ENCODE measurements at regions not wholly inside any gene's neighbourhood (a gene's known extent, or its start where the extent isn't known, plus 50 kb on each side); places are given as distances from the start of the nearest gene placed in this dataset.
A peak's percentile ranks its signal among the peaks of the same experiment; 100 is the strongest.

DNA sequence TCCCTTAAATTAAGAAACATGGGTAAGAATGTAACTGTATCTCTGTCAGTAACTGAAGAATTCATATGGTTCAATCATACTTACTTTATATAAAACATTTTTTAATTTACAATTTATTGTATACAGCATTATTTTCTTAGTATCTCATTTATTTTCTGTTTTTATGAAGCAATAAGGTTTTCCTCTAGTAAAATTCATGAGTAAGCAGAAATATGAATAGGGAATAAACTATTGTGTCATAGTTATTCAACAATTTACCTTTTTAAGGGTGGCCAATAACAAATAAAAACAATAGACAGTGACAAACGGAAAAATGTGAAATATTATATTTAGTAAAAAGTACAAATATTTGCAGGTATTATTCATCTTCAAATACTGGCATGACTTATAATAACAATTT is 624.4 kb downstream of the TECRL start:
- FAIRE-seq = no peak
- no peak for DNase-seq
- no peak overlapping the region for H3K27ac ChIP-seq (ENCODE audit: low read depth in 1 of 3, low read length in 2 of 3)
- H3K4me1 ChIP-seq (ENCODE audit: control insufficient read depth in 3 of 3, insufficient read depth in 2 of 3, low read depth in 1 of 3, low read length in 2 of 3) = no peaks in the 10 kb centered on the region
- WGBS, 3 donors = 0 to 69% (median 10%) methylated on average over 1 of the region's 1 CpG
- H3K27me3 ChIP-seq (ENCODE audit: control insufficient read depth in 3 of 3, insufficient read depth in 3 of 3, low read length in 3 of 3) = no peaks in the 10 kb centered on the region
- no peak overlapping the region for H3K4me3 ChIP-seq (ENCODE audit: low read depth in 1 of 3, low read length in 3 of 3)
- H3K9me3 ChIP-seq (ENCODE audit: control insufficient read depth in 2 of 2, insufficient read depth in 1 of 2, low read depth in 1 of 2, low read length in 1 of 2) = no peaks in the 10 kb centered on the region
- H3K36me3 ChIP-seq (ENCODE audit: control insufficient read depth in 3 of 3, insufficient read depth in 2 of 3, low read depth in 1 of 3, low read length in 3 of 3) = no peaks in the 10 kb centered on the region

DNA sequence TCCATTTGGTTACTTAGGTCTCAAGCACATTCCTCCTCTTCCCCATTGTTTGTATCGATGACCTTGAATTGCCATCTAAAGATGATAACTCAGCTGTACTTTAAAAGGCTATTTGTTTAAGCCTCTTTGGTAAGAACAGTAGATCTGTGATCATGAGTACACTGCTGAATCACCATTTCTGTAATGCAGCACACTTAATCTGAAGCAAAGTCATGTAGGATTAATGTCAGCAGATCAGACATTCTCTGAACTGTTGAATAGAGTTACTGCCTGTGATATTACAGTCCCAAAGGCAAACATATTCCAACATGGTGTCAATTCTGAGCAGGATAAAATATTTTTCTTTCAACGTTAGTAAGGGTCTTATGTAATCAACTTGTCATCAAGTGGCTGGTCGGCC is 631.6 kb downstream of the TECRL start:
- no peak overlapping the region for H3K27ac ChIP-seq (ENCODE audit: low read depth in 1 of 3, low read length in 2 of 3)
- FAIRE-seq (no peak), DNase-seq (no peak)
- H3K27me3 ChIP-seq (ENCODE audit: control insufficient read depth in 3 of 3, insufficient read depth in 3 of 3, low read length in 3 of 3) = no peaks in the 10 kb centered on the region
- no peak overlapping the region for H3K4me3 ChIP-seq (ENCODE audit: low read depth in 1 of 3, low read length in 3 of 3)
- no peaks in the 10 kb centered on the region for H3K4me1 ChIP-seq (ENCODE audit: control insufficient read depth in 3 of 3, insufficient read depth in 2 of 3, low read depth in 1 of 3, low read length in 2 of 3)
- WGBS, 3 donors = 76 to 86% (median 85%) methylated on average over 3 of the region's 3 CpGs
- H3K9me3 ChIP-seq (ENCODE audit: control insufficient read depth in 2 of 2, insufficient read depth in 1 of 2, low read depth in 1 of 2, low read length in 1 of 2) = no peaks in the 10 kb centered on the region
- no peaks in the 10 kb centered on the region for H3K36me3 ChIP-seq (ENCODE audit: control insufficient read depth in 3 of 3, insufficient read depth in 2 of 3, low read depth in 1 of 3, low read length in 3 of 3)

DNA sequence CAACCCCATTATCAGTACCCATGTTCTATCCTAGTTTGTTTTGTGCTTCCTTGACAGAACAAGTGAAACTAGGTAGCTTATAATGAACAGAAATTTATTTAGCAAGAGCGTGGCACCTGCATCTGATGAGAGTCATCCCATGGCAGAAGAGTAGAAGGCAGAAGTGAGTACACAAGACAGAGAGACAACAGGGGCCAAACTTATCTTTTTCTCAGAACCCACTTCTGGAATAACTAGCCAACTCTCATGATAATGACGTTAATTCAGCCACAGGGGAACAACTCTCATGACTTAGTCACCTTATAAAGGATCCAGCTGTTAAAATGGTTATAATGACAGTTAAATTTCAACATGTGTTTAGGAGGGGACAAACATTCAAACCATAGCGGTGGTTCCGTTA is 644.9 kb downstream of the TECRL start:
- Histone ChIP-seq H3K27ac (ENCODE audit: low read depth in 1 of 3, low read length in 2 of 3) (no peak overlapping the region), H3K36me3 (ENCODE audit: control insufficient read depth in 3 of 3, insufficient read depth in 2 of 3, low read depth in 1 of 3, low read length in 3 of 3) (no peaks in the 10 kb centered on the region), H3K27me3 (ENCODE audit: control insufficient read depth in 3 of 3, insufficient read depth in 3 of 3, low read length in 3 of 3) (no peaks in the 10 kb centered on the region), H3K4me3 (ENCODE audit: low read depth in 1 of 3, low read length in 3 of 3) (no peak overlapping the region), H3K4me1 (ENCODE audit: control insufficient read depth in 3 of 3, insufficient read depth in 2 of 3, low read depth in 1 of 3, low read length in 2 of 3) (no peaks in the 10 kb centered on the region), H3K9me3 (ENCODE audit: control insufficient read depth in 2 of 2, insufficient read depth in 1 of 2, low read depth in 1 of 2, low read length in 1 of 2) (no peaks in the 10 kb centered on the region)
- DNase-seq = no peak
- FAIRE-seq = no peak
- WGBS, 3 donors = 63 to 78% (median 71%) methylated on average over 4 of the region's 4 CpGs

DNA sequence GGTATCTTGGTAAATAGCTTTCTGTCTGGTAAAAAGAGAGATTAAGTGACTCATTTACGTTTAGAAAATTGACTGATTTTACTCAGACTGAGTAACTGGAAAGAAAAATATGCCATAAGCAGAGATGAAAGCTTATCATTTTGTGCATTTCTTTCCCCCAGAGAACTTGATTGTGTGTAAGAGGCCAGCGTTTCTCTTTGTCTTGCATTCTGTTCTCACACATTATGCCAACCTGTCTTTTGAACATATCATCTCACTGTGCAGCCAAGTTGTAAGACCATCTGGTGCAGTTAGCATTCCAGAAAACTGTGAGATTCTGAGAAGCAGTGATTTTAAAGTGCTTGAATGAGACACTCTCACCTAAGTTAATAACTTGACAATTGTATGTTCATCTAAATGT is 651.3 kb downstream of the TECRL start:
- 40 to 57% (median 47%) methylated on average over 2 of the region's 2 CpGs for whole genome bisulfite sequencing, 3 donors
- DNase-seq = no peak
- no peak overlapping the region for H3K27ac ChIP-seq (ENCODE audit: low read depth in 1 of 3, low read length in 2 of 3)
- H3K4me1 ChIP-seq (ENCODE audit: control insufficient read depth in 3 of 3, insufficient read depth in 2 of 3, low read depth in 1 of 3, low read length in 2 of 3) = no peaks in the 10 kb centered on the region
- no peaks in the 10 kb centered on the region for H3K9me3 ChIP-seq (ENCODE audit: control insufficient read depth in 2 of 2, insufficient read depth in 1 of 2, low read depth in 1 of 2, low read length in 1 of 2)
- no peak for FAIRE-seq
- H3K36me3 ChIP-seq (ENCODE audit: control insufficient read depth in 3 of 3, insufficient read depth in 2 of 3, low read depth in 1 of 3, low read length in 3 of 3) = no peaks in the 10 kb centered on the region
- no peaks in the 10 kb centered on the region for H3K27me3 ChIP-seq (ENCODE audit: control insufficient read depth in 3 of 3, insufficient read depth in 3 of 3, low read length in 3 of 3)
- H3K4me3 ChIP-seq (ENCODE audit: low read depth in 1 of 3, low read length in 3 of 3) = no peak overlapping the region

DNA sequence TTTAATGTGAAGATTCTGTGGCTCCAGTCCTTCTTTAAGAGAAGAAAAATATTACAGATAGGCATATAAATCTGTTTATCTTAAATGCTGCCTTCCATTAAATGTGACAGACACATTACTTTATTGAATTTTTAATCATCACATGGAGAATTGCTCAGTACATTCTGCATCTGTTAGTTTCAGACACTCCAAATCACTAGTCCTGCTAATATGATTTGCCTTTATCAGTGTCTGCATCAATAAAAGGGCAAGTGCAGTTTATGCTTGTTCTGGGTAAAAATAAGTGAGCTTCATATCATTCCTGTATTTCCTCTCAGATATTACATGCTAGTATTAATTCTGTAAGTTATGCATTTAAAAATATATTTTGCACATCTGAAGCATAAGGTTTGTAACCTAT is 666.4 kb downstream of the TECRL start:
- no peaks in the 10 kb centered on the region for H3K4me1 ChIP-seq (ENCODE audit: control insufficient read depth in 3 of 3, insufficient read depth in 2 of 3, low read depth in 1 of 3, low read length in 2 of 3)
- H3K36me3 ChIP-seq (ENCODE audit: control insufficient read depth in 3 of 3, insufficient read depth in 2 of 3, low read depth in 1 of 3, low read length in 3 of 3) = no peaks in the 10 kb centered on the region
- no peaks in the 10 kb centered on the region for H3K27me3 ChIP-seq (ENCODE audit: control insufficient read depth in 3 of 3, insufficient read depth in 3 of 3, low read length in 3 of 3)
- H3K9me3 ChIP-seq (ENCODE audit: control insufficient read depth in 2 of 2, insufficient read depth in 1 of 2, low read depth in 1 of 2, low read length in 1 of 2) = no peaks in the 10 kb centered on the region
- FAIRE-seq (no peak), DNase-seq (no peak)
- H3K27ac ChIP-seq (ENCODE audit: low read depth in 1 of 3, low read length in 2 of 3) = no peak overlapping the region
- no peak overlapping the region for H3K4me3 ChIP-seq (ENCODE audit: low read depth in 1 of 3, low read length in 3 of 3)

DNA sequence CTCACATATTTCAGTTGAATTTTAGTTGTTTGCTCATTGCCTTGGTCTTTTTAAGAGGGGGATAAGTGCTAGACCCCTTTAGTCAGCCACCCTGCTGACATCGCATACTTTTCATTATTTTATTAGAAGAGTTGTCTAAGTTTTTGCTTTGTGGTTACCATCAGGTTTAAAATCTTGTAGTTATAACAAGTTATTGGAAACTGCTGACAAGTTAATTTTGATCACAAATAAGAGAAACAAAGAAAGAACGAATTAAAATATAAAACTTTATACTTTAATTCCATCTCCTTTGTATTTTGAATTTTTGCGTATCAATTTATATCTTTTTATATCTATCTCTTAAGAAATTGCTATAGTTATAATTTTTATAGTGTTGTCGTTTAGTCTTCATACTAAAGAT is 679.7 kb downstream of the TECRL start:
- H3K9me3 ChIP-seq (ENCODE audit: control insufficient read depth in 2 of 2, insufficient read depth in 1 of 2, low read depth in 1 of 2, low read length in 1 of 2) = no peaks in the 10 kb centered on the region
- no peak overlapping the region for H3K27ac ChIP-seq (ENCODE audit: low read depth in 1 of 3, low read length in 2 of 3)
- H3K4me1 ChIP-seq (ENCODE audit: control insufficient read depth in 3 of 3, insufficient read depth in 2 of 3, low read depth in 1 of 3, low read length in 2 of 3) = no peaks in the 10 kb centered on the region
- 86 to 92% (median 88%) methylated on average over 4 of the region's 4 CpGs for WGBS, 3 donors
- DNase-seq (no peak), FAIRE-seq (no peak)
- no peak overlapping the region for H3K4me3 ChIP-seq (ENCODE audit: low read depth in 1 of 3, low read length in 3 of 3)
- no peaks in the 10 kb centered on the region for H3K27me3 ChIP-seq (ENCODE audit: control insufficient read depth in 3 of 3, insufficient read depth in 3 of 3, low read length in 3 of 3)
- no peaks in the 10 kb centered on the region for H3K36me3 ChIP-seq (ENCODE audit: control insufficient read depth in 3 of 3, insufficient read depth in 2 of 3, low read depth in 1 of 3, low read length in 3 of 3)

DNA sequence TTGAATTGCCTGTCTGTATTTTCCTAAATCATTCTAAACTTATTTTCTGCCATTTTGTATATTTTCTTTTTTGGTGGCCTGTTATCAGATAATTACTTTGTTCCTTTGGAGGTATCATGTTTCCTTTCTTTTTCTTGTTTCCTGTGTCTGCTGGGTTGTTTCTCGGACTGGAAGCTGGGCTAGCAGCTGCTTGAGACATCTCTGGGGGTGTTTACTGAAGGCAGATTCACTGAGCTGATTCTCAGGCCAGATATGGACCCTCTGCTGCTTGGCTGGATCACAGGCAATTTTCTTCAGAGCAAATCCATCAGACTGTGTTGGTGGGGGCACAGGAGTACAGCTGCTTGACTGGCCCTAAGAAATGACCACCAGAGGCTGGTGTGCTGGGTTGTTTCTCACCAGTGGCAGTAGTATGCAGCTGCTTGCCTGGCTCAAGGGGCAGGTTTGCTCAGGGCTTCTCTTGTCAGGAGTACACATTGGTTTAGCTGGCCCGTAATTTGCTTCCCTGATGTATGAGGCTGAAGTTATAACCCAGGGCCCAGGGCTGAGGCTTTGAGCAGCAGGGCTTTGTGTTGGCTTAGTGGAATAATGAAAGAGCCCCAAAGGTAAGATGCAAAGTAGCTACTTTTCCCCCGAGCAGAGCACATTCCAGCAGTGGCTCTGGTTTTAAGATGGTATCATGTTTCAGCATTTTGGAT is 680.6 kb downstream of the TECRL start:
- Histone ChIP-seq H3K4me3 (ENCODE audit: low read depth in 1 of 3, low read length in 3 of 3) (no peak overlapping the region), H3K9me3 (ENCODE audit: control insufficient read depth in 2 of 2, insufficient read depth in 1 of 2, low read depth in 1 of 2, low read length in 1 of 2) (no peaks in the 10 kb centered on the region), H3K4me1 (ENCODE audit: control insufficient read depth in 3 of 3, insufficient read depth in 2 of 3, low read depth in 1 of 3, low read length in 2 of 3) (no peaks in the 10 kb centered on the region), H3K36me3 (ENCODE audit: control insufficient read depth in 3 of 3, insufficient read depth in 2 of 3, low read depth in 1 of 3, low read length in 3 of 3) (no peaks in the 10 kb centered on the region), H3K27me3 (ENCODE audit: control insufficient read depth in 3 of 3, insufficient read depth in 3 of 3, low read length in 3 of 3) (no peaks in the 10 kb centered on the region), H3K27ac (ENCODE audit: low read depth in 1 of 3, low read length in 2 of 3) (no peak overlapping the region)
- no peak for DNase-seq
- no peak for FAIRE-seq
- 33 to 46% (median 40%) methylated on average over 3 of the region's 3 CpGs for WGBS, 3 donors

DNA sequence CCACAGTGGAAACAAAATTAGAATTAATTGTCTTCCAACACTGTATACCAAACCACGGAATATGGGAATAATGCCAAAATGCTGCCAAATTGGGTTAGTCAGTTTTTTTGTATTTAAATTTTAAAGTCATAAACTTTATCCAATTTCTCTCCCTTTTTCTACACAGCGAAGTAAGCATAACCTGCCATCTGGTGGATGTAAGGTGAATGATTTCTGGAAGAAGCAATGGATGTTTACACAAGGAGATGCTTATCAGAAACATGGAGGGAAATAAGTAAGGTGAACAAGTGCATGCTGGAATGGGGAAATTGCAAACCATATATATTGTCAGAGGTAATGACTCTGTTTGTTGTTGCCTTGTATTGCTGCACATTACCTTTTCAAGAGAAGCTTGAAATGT is 691.9 kb downstream of the TECRL start:
- 19 to 25% (median 21%) methylated on average over 2 of the region's 2 CpGs for WGBS, 3 donors
- Histone ChIP-seq H3K27me3 (ENCODE audit: control insufficient read depth in 3 of 3, insufficient read depth in 3 of 3, low read length in 3 of 3) (no peaks in the 10 kb centered on the region), H3K9me3 (ENCODE audit: control insufficient read depth in 2 of 2, insufficient read depth in 1 of 2, low read depth in 1 of 2, low read length in 1 of 2) (no peaks in the 10 kb centered on the region), H3K36me3 (ENCODE audit: control insufficient read depth in 3 of 3, insufficient read depth in 2 of 3, low read depth in 1 of 3, low read length in 3 of 3) (no peaks in the 10 kb centered on the region), H3K27ac (ENCODE audit: low read depth in 1 of 3, low read length in 2 of 3) (no peak overlapping the region), H3K4me3 (ENCODE audit: low read depth in 1 of 3, low read length in 3 of 3) (no peak overlapping the region), H3K4me1 (ENCODE audit: control insufficient read depth in 3 of 3, insufficient read depth in 2 of 3, low read depth in 1 of 3, low read length in 2 of 3) (no peaks in the 10 kb centered on the region)
- DNase-seq = peak; percentile 3 to 5
- FAIRE-seq = no peak

DNA sequence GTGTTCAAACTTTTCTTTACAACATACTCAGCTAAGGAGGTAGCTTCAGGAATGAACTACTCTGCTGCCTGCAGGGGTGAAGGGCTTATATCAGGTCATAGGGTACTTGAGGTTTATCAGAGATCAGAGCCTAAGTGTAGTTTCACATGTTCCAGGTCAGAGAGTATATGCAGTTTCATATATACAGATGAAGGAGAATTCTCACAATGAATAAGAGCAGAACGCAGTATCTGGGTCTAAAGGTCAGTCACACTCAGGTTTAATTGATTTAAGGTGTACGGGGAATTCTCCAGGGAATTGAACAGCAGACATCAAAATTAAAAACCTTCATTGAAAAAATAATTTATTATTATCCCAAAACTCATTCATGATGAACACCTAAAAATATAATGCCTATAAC is 700.6 kb downstream of the TECRL start:
- Histone ChIP-seq H3K9me3 (ENCODE audit: control insufficient read depth in 2 of 2, insufficient read depth in 1 of 2, low read depth in 1 of 2, low read length in 1 of 2) (no peaks in the 10 kb centered on the region), H3K4me3 (ENCODE audit: low read depth in 1 of 3, low read length in 3 of 3) (no peak overlapping the region), H3K27me3 (ENCODE audit: control insufficient read depth in 3 of 3, insufficient read depth in 3 of 3, low read length in 3 of 3) (no peaks in the 10 kb centered on the region), H3K36me3 (ENCODE audit: control insufficient read depth in 3 of 3, insufficient read depth in 2 of 3, low read depth in 1 of 3, low read length in 3 of 3) (no peaks in the 10 kb centered on the region), H3K27ac (ENCODE audit: low read depth in 1 of 3, low read length in 2 of 3) (no peak overlapping the region), H3K4me1 (ENCODE audit: control insufficient read depth in 3 of 3, insufficient read depth in 2 of 3, low read depth in 1 of 3, low read length in 2 of 3) (no peaks in the 10 kb centered on the region)
- DNase-seq (peak; percentile 2 to 21), FAIRE-seq (no peak)
- WGBS, 3 donors = 10 to 45% (median 32%) methylated on average over 2 of the region's 2 CpGs

All from small intestine (tissue), 7 donors.